ENCODE measurements at regions not wholly inside any gene's neighbourhood (a gene's known extent, or its start where the extent isn't known, plus 50 kb on each side); places are given as distances from the start of the nearest gene placed in this dataset.

- 79% methylated on average over 1 of the region's 1 CpG for WGBS
- DNase-seq (ENCODE audit: low spot score) = no peak
- Histone ChIP-seq H3K27me3 (ENCODE audit: control insufficient read depth in 4 of 4, insufficient read depth in 4 of 4, low read length in 3 of 4) (no peaks in the 10 kb centered on the region), H3K4me3 (ENCODE audit: low read depth in 1 of 3, low read length in 3 of 3) (no peak overlapping the region), H3K36me3 (ENCODE audit: control insufficient read depth in 4 of 4, insufficient read depth in 3 of 4, low read depth in 1 of 4, low read length in 3 of 4) (no peaks in the 10 kb centered on the region), H3K4me1 (ENCODE audit: control insufficient read depth in 4 of 4, insufficient read depth in 4 of 4, low read length in 3 of 4) (no peaks in the 10 kb centered on the region), H3K27ac (ENCODE audit: low read depth in 1 of 2, low read length in 2 of 2) (no peak overlapping the region), H3K9ac (ENCODE audit: low read depth in 1 of 2, low read length in 2 of 2) (no peak overlapping the region), H3K9me3 (ENCODE audit: control insufficient read depth in 4 of 4, low read length in 3 of 4) (peaks cover 0 to 3% (median 0%) of the 10 kb centered on the region in 4 donors)
- TF ChIP-seq ATF3 (IDR thresholded peaks at IDR 0.05) (no peak), JUND (IDR thresholded peaks at IDR 0.05) (no peak), CTCF (IDR thresholded peaks at IDR 0.05; ENCODE audit: low read depth, low read length, missing input control) (no peak), REST (IDR thresholded peaks at IDR 0.05) (no peak), NR2F2 (IDR thresholded peaks at IDR 0.05) (no peak), GABPA (IDR thresholded peaks at IDR 0.05 in 1 of 2, conservative IDR thresholded peaks at IDR 0.05 in 1 of 2) (no peak), FOXA2 (IDR thresholded peaks at IDR 0.05) (no peak), FOXA1 (IDR thresholded peaks at IDR 0.05) (no peak), MAX (IDR thresholded peaks at IDR 0.05) (no peak), YY1 (IDR thresholded peaks at IDR 0.05) (no peak), HNF4A (conservative IDR thresholded peaks at IDR 0.05) (no peak), RAD21 (IDR thresholded peaks at IDR 0.05) (no peak), TAF1 (conservative IDR thresholded peaks at IDR 0.05) (no peak), RXRA (IDR thresholded peaks at IDR 0.05) (no peak)
Observed at GRCh38 chr1:81492628-81493027, 308.1 kb upstream of the ADGRL2 start.

GRCh38 chr1:81490614-81491013 is 310.1 kb upstream of the ADGRL2 start:
- Histone ChIP-seq H3K27ac (ENCODE audit: low read depth in 1 of 2, low read length in 2 of 2) (no peak overlapping the region), H3K4me3 (ENCODE audit: low read depth in 1 of 3, low read length in 3 of 3) (no peak overlapping the region), H3K36me3 (ENCODE audit: control insufficient read depth in 4 of 4, insufficient read depth in 3 of 4, low read depth in 1 of 4, low read length in 3 of 4) (no peaks in the 10 kb centered on the region), H3K4me1 (ENCODE audit: control insufficient read depth in 4 of 4, insufficient read depth in 4 of 4, low read length in 3 of 4) (no peaks in the 10 kb centered on the region), H3K9me3 (ENCODE audit: control insufficient read depth in 4 of 4, low read length in 3 of 4) (peaks cover 0 to 3% (median 0%) of the 10 kb centered on the region in 4 donors), H3K9ac (ENCODE audit: low read depth in 1 of 2, low read length in 2 of 2) (no peak overlapping the region), H3K27me3 (ENCODE audit: control insufficient read depth in 4 of 4, insufficient read depth in 4 of 4, low read length in 3 of 4) (no peaks in the 10 kb centered on the region)
- TF ChIP-seq MAX (IDR thresholded peaks at IDR 0.05) (no peak), SP1 (IDR thresholded peaks at IDR 0.05) (no peak), GABPA (IDR thresholded peaks at IDR 0.05 in 1 of 2, conservative IDR thresholded peaks at IDR 0.05 in 1 of 2) (no peak)
- 91% methylated on average over 1 of the region's 1 CpG for WGBS
- no peak for DNase-seq (ENCODE audit: low spot score)

Data from liver (tissue), 8 donors.